ENCODE measurements at regions not wholly inside any gene's neighbourhood (a gene's known extent, or its start where the extent isn't known, plus 50 kb on each side); places are given as distances from the start of the nearest gene placed in this dataset.
A peak's percentile ranks its signal among the peaks of the same experiment; 100 is the strongest.

DNA sequence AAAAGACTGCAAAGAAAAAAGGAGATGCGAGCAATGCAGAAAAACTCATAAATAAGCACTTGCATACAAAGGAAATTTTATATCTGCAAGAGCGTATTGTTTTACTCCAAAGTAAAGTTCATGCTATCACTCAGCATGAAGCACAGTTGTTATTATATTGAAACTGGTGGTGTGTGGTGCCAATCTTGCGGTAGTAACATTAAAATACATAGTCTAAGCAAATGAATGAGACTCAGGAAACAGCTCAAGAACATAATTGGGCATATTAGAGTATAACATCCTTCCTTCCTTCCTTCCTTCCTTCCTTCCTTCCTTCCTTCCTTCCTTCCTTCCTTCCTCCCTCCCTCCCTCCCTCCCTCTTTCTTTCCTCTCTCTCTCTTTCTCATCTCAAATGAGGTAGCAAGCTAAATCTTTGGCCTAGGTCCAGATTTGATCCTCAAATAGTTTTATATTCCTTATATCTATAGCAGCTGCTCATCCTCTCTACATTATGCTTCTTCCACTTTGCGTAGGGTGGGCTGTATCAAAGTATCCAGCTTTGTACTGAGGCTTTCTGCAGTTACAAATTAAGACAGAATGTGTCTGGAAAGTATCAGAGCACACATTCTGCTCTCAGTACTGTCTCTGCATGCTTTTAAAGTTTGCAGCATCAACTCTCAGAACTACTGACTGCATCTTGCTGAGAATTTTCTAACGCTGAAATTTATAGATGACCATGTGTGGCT, 718.3 kb downstream of the RERGL start:
- DNase-seq (ENCODE audit: low spot score), result no peak
- intact Hi-C loops (cut with DNase I), result no loop called here

DNA sequence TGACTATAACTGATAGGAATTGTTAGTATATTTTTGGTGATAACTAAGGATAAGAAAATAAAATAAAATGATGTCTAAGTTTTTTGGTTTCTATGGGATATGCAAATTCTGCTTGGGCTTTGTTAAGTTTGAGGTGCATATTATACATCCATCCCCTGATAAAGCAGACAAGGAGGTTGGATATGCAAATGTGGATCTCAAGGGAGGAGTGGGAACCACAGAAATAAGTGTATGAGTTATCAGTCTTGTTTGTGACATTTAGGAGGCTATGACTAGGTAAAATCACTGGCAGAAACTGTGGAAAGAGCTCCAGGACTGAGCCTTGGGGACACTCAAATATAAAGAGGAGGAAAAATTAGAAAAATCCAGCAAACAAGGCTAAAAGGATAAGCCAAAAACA, 719.4 kb downstream of the RERGL start:
- DNase-seq (ENCODE audit: low spot score), result no peak
- intact Hi-C loops (cut with DNase I), result no loop called here

GRCh38 chr12:17369556-17369955, 720.4 kb downstream of the RERGL start:
- no peak for DNase-seq (ENCODE audit: low spot score)
- intact Hi-C loops (cut with DNase I), result no loop called here

- no peak for DNase-seq (ENCODE audit: low spot score)
- intact Hi-C loops (cut with DNase I), result no loop called here
Observed at GRCh38 chr12:17361224-17361623, 728.8 kb downstream of the RERGL start.

DNA sequence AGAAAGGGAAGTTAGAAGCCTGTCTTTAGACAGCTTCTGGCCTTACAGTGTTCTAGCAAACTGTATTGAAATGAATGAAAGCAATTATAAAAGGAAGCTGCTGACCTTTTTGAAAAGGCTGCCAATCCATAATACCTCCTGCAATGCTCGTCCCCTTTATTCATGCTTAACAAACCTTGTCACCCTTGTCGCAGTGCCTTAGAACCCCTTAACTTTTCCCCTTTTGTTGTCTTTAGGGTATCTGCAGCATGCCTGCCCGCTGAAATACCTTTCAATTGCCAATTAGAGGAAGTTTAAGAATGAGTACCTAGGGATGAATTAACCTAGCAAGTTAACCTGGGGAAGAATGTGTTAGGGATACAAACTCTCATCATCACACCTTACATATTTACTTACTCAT, 731.2 kb downstream of the RERGL start:
- intact Hi-C loops (cut with DNase I), result no loop called here
- DNase-seq (ENCODE audit: low spot score), result no peak

- DNase-seq (ENCODE audit: low spot score), result no peak
- intact Hi-C loops (cut with DNase I), result no loop called here
Observed at GRCh38 chr12:17357396-17357795, 732.6 kb downstream of the RERGL start.

- no peak for DNase-seq (ENCODE audit: low spot score)
- intact Hi-C loops (cut with DNase I), result no loop called here
Observed at GRCh38 chr12:17352164-17352563, 737.8 kb downstream of the RERGL start.

- no peak for DNase-seq (ENCODE audit: low spot score)
- intact Hi-C loops (cut with DNase I), result no loop called here
Observed at GRCh38 chr12:17348311-17348710, 741.7 kb downstream of the RERGL start.

DNA sequence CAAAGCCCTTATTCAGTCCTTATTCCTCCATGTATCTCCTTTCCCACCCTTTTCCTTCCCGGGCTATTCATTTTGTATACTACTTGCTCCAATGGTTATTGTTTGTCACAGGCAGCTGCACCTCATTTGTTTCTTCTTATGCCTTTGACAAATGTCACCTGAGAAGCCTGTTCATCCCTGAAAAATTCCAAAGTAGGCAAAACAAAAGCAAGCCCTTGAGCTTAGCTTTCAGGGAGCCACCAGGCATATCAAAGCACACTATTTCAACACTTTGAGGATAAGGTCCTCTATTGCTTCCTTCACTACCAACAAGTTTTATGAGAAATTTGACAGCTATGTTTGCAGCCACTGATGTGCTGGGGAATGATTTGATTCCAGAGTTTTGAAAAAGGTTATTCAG, 738.7 kb upstream of the LMO3 start:
- intact Hi-C loops (cut with DNase I), result no loop called here
- DNase-seq (ENCODE audit: low spot score), result no peak

DNA sequence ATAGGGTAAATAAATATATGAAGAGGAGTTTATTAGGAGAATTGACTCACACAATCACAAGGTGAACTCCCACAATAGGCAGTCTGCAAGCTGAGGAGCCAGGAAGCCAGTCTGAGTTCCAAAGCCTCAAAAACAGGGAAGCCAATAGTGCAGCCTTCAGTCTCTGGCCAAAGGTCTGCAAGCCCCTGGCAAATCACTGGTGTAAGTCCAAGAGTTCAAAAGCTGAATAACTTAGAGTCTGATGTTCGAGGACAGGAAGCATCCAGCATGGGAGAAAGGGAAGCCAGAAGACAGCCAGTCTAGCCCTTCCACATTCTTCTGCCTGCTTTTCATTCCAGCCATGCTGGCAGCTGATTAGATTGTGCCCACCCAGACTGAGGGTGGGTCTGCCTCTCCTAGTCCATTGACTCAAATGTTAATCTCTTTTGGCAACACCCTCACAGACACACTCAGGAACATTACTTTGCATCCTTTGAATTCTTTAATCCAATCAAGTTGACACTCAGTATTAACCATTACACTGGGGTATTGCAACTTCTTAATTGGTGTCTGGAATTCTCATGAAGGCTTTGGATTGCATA, 736.5 kb upstream of the LMO3 start:
- no peak for DNase-seq (ENCODE audit: low spot score)
- intact Hi-C loops (cut with DNase I), result no loop called here

DNA sequence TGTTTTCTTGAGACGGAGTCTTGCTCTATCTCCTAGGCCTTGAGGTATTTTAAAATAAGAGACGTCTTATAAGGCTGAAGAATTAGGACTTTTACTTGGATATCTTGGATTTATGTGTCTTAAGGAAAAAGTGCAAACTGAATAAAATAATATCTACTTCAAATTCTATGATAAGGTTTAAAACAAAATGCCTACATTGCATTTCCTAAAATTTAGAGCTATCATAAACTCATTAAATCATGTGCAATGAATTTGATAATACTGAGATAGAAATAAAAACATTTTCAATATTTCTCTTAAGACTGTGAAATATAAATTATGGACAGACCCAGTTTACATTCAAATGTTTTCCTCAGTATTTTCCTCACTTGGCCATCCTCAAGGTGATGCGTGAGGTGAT, 729.5 kb upstream of the LMO3 start:
- intact Hi-C loops (cut with DNase I), result loop anchor here in 1 of 2 donors (10.0 kb wide), 1 partner anchor 121 kb away; no protein-coding TSS in a partner anchor
- no peak for DNase-seq (ENCODE audit: low spot score)

GRCh38 chr12:17334784-17335183, 728.8 kb upstream of the LMO3 start:
- intact Hi-C loops (cut with DNase I), result loop anchor here in 1 of 2 donors (10.0 kb wide), 1 partner anchor 120 kb away; no protein-coding TSS in a partner anchor
- no peak for DNase-seq (ENCODE audit: low spot score)

- no peak for DNase-seq (ENCODE audit: low spot score)
Observed at GRCh38 chr12:17333287-17333686, 727.3 kb upstream of the LMO3 start.

GRCh38 chr12:17326649-17327048, 720.7 kb upstream of the LMO3 start:
- DNase-seq (ENCODE audit: low spot score), result no peak
- intact Hi-C loops (cut with DNase I), result no loop called here

More at GRCh38 chr12:17333287-17333686, 727.3 kb upstream of the LMO3 start:
- intact Hi-C loops (cut with DNase I), result loop anchor here in 1 of 2 donors (10.0 kb wide), 1 partner anchor 118 kb away; no protein-coding TSS in a partner anchor

- no peak for DNase-seq (ENCODE audit: low spot score)
- intact Hi-C loops (cut with DNase I), result no loop called here
Observed at GRCh38 chr12:17322090-17322489, 716.1 kb upstream of the LMO3 start.

DNA sequence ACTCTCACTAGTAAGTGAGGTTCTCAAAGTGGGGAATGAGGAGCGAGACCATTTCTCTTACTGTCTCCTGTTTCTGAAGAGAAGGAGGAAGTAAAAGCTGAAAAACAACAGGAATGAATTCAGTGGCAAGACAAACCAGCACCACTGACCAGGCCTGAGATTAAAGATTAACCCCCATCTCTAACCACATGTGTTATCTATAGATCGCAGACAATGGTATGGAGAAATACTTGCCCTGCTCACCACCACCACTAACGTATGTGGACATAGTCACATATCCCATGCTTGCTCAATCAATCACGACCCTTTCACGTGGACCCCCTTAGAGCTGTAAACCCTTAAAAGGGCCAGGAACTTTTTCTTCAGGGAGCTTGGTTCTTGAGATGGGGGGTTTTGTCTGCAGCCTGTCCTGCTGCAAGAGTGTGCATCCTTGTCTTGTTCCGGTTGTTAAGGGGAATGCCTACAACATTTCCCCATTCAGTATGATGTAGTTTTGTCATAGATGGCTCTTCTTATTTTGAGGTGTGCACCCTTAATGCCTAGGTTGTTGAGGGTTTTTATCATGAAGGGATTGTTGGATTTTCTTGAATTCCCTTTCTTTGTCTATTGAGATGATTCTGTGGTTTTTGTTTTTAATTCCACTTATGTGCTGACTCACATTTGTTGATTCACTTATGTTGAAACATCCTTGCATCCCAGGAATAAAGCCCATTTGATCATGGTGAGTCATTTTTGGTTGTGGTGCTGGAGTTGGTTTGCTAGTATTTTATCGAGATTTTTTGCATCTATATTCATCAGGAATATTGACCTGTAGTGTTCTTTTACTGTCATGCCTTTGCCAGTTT, 698.8 kb upstream of the LMO3 start:
- intact Hi-C loops (cut with DNase I), result no loop called here
- DNase-seq (ENCODE audit: low spot score), result no peak

DNA sequence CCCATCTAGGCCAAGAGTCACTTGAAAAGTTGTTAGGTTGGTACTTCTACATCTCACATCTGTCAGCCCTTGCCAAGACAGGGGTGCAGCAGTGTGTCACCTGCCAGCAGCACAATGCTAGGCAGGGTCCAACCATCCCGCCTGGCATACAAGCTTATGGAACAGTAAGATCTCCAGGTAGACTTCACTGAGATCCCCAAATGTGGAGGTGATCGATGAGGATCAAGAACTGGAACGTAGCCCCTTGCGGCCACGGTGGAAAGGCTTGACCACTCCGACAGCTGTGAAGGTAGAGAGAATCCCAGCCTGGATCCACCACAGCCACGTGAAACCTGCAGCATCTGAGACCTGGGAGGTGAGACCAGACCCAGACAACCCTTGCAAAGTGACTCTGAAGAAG, 696.0 kb upstream of the LMO3 start:
- peak; percentile 51 for DNase-seq (ENCODE audit: low spot score)
- intact Hi-C loops (cut with DNase I), result no loop called here

GRCh38 chr12:17301544-17301943, 695.6 kb upstream of the LMO3 start:
- DNase-seq (ENCODE audit: low spot score), result no peak
- intact Hi-C loops (cut with DNase I), result no loop called here

DNA sequence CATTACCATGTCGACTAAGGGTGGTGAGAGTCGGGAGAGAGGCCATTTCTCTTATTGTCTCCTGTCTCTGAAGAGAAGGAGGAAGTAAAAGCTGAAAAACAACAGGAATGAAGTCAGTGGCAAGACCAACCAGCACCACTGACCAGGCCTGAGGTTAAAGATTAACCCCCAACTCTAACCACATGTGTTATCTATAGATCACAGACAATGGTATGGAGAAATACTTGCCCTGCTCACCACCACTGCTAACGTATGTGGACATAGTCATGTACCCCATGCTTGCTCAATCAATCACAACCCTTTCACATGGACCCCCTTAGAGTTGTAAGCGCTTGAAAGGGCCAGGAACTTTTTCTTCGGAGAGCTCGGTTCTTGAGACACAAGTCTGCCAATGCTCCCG, 690.9 kb upstream of the LMO3 start:
- DNase-seq (ENCODE audit: low spot score), result no peak
- intact Hi-C loops (cut with DNase I), result no loop called here

DNA sequence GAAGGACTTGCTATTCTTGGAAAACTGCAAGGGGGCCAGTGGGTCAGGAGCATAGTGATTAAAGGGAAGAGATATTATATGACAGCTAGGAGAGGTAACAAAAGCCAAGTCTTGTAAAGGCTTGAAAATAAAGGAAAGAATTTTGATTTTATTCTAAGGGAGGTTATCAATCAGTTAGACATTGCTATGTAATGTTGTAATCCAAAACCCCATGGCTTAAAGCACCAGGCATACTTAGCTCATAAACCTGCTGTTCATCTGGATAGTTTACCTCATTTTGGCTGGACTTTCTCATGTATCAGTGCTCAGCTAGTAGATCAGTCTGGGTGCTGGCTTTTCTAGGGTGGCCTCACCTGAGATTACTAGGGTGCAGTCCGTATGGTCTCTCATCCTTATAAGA, 680.9 kb upstream of the LMO3 start:
- no peak for DNase-seq (ENCODE audit: low spot score)
- intact Hi-C loops (cut with DNase I), result no loop called here

All from posterior vena cava (tissue), 2 donors.